Activated naive CD4-positive, alpha-beta T cell treated with anti-CD3 and anti-CD28 coated beads for 36 hours (primary cell): ENCODE measurements at regions not wholly inside any gene's neighbourhood (a gene's known extent, or its start where the extent isn't known, plus 50 kb on each side); places are given as distances from the start of the nearest gene placed in this dataset.

Experiments used
- CTCF ChIA-PET: fragments of 350-600 bp; sonication (Branson Sonifier 250); formaldehyde crosslinking; loops from one replicate; lab custom pipeline; 2021; ENCODE audit warnings: antibody characterized with exemption; lab: Charles Lee
- DNase-seq: peaks from one replicate; pipeline ENCODE4 v3.0.0-alpha.2; 2020
- H3K27ac Mint-ChIP-seq: one replicate; pipeline ENCODE4 v1.8.0; 2021; ENCODE audit warnings: mild to moderate bottlenecking, mixed read lengths
- H3K27me3 Mint-ChIP-seq: one replicate; pipeline ENCODE4 v1.8.0; 2021; ENCODE audit warnings: low read depth, mixed read lengths
- H3K36me3 Mint-ChIP-seq: one replicate; pipeline ENCODE4 v1.8.0; 2021; ENCODE audit warnings: low read depth, mixed read lengths
- H3K4me1 Mint-ChIP-seq: one replicate; pipeline ENCODE4 v1.8.0; 2021; ENCODE audit warnings: low read depth, mixed read lengths
- H3K4me3 Mint-ChIP-seq: one replicate; pipeline ENCODE4 v1.8.0; 2021; ENCODE audit warnings: mild to moderate bottlenecking, moderate library complexity, mixed read lengths
- H3K9me3 Mint-ChIP-seq: one replicate; pipeline ENCODE4 v1.8.0; 2021; ENCODE audit warnings: mixed read lengths
- intact Hi-C: fragments of 100-400 bp; cut with micrococcal nuclease; formaldehyde crosslinking; loops from one replicate; pipeline ENCODE4 v1.15.1; 2023

DNA sequence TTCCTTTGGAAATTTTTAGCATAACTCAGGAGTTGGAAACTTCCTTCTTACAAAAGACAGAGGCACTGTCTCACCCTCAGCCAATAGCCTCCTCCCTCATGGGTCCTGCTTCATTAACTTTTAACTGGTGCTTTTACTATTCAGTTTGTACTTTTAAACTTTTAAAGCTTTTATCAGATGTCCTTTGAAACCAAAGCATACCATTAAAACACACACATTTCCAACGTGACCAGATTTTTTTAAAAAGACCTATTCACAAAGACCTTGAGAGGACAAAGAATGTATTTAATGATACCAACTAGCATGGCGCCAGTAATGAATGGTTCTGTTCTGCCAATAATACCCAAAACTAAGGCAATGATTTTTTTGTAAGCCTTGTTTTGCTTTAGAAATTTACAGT, 173.6 kb upstream of the EEA1 start:
- no peak for DNase-seq
- peaks cover 22% of the 10 kb centered on the region for H3K4me1 Mint-ChIP-seq
- intact Hi-C loops, result no loop called here
- CTCF ChIA-PET, result no interaction called here
- H3K4me3 Mint-ChIP-seq, result no peak overlapping the region
- no peaks in the 10 kb centered on the region for H3K9me3 Mint-ChIP-seq
- no peak overlapping the region for H3K27ac Mint-ChIP-seq
- H3K36me3 Mint-ChIP-seq, result no peaks in the 10 kb centered on the region
- no peaks in the 10 kb centered on the region for H3K27me3 Mint-ChIP-seq

DNA sequence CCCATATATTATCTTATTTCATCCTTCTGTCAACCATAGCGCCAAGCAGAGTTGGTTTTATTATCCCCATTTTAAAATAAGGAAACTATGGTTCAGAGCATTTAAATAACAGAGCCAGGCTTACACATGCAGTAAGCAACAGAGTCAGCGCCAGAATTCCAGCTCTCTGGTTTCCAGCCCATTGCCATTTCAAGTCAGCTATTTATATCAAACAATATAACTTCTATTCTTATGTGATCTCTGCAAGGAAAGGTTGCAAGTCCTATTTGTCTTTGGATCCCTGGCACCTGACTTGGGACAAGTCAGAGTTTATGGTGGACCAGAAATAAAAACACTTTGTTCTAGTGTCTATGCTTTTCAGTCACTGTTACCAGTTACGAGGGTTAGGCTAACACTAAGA, 174.1 kb upstream of the EEA1 start:
- intact Hi-C loops, result no loop called here
- no peak overlapping the region for H3K27ac Mint-ChIP-seq
- CTCF ChIA-PET, result no interaction called here
- DNase-seq, result no peak
- H3K9me3 Mint-ChIP-seq, result no peaks in the 10 kb centered on the region
- H3K27me3 Mint-ChIP-seq, result no peaks in the 10 kb centered on the region
- H3K4me1 Mint-ChIP-seq, result peaks cover 25% of the 10 kb centered on the region
- H3K36me3 Mint-ChIP-seq, result no peaks in the 10 kb centered on the region
- H3K4me3 Mint-ChIP-seq, result no peak overlapping the region

DNA sequence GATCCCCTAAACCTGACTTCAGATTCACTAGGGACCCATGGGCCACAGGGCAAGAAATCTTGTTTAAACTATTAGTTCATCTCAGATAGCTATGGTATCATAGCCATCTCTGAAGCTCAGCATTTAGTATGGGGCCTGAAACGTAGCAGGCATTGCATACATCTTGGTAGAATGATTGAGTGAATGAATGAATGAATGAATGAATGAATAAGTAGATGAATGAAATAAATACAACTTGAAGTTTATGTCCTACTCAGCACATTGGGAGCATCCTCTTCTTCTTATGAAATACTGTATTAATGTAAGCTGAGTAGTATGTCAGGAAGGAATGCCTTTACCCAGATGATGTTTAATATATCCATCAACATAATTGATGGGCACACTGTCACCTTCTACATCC, 175.4 kb upstream of the EEA1 start:
- Mint-ChIP-seq H3K36me3 (no peaks in the 10 kb centered on the region), H3K27me3 (no peaks in the 10 kb centered on the region), H3K4me3 (no peak overlapping the region), H3K27ac (no peak overlapping the region), H3K9me3 (no peaks in the 10 kb centered on the region), H3K4me1 (peaks cover 25% of the 10 kb centered on the region)
- intact Hi-C loops, result no loop called here
- CTCF ChIA-PET, result interaction anchor here (0.6 to 1.1 kb wide), 3 partner anchors 13 to 292 kb away, joined by 3 read pairs; no protein-coding TSS in a partner anchor
- DNase-seq, result no peak

DNA sequence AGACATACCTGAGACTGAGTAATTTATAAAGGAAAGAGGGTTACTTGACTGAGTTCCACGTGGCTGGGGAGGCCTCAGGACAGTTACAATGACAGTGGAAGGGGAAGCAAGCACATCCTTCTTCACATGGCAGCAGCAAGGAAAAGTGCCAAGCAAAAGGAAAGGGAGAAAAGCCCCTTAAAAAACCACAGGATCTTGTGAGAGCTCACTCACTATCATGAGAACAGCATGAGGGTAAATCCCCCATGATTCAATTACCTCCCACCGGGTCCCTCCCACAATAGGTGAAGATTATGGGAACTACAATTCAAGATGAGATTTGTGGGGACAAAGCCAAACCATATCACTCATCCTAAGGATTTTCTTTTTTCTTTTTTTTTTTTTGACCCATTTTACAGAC, 177.8 kb upstream of the EEA1 start:
- DNase-seq, result peak; percentile 65
- H3K9me3 Mint-ChIP-seq, result no peaks in the 10 kb centered on the region
- intact Hi-C loops, result loop anchor here (1.0 to 5.0 kb wide), 3 partner anchors 9 to 675 kb away; no protein-coding TSS in a partner anchor

DNA sequence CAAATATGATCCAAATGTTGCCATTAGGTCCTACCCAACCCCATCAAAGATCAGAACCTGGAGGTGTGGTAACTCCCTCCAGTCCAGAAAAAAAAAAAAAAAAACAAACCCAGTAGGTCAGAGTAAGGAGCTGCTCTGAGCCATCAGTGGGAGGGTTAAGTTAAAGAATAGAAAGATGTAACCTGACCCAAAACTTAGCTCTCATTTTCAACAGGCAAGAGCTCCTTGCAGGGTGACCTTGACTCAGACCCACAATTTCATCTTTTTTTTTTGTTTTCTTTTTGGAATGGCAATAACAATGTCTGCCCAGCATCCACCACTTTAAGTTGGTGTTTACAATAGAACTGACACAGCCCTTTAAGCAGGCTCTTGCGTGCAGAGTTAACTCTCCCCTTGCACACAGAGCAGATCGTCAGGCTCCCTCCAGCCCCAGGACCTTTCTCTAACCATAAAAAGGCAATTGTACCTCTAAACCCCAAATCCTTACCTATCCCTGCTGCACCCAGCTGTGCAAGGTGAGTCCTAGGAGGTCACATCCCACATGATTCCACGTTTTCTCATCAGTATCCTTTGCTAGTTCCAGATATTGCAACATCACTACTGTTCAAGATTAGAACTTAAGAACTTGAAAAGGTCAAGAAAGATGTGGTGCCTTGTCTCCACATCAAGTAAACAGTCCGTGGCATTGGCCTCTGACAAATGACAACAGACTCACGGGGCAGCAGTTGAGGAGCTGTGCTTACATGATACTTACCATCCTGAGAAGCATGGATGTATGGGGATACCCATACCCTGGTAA, 178.6 kb upstream of the EEA1 start:
- peaks cover 32% of the 10 kb centered on the region for H3K4me1 Mint-ChIP-seq
- DNase-seq, result no peak
- CTCF ChIA-PET, result interaction anchor here (0.6 to 5.4 kb wide), 4 partner anchors 10 to 1148 kb away, joined by 3 to 38 read pairs (median 5); no protein-coding TSS in a partner anchor
- H3K27me3 Mint-ChIP-seq, result no peaks in the 10 kb centered on the region
- H3K27ac Mint-ChIP-seq, result no peak overlapping the region
- no peaks in the 10 kb centered on the region for H3K36me3 Mint-ChIP-seq
- H3K4me3 Mint-ChIP-seq, result no peak overlapping the region
- H3K9me3 Mint-ChIP-seq, result peaks cover 1% of the 10 kb centered on the region
- intact Hi-C loops, result loop anchor here (1.0 to 5.0 kb wide), 3 partner anchors 9 to 675 kb away; no protein-coding TSS in a partner anchor

More for the DNA sequence above, 177.8 kb upstream of the EEA1 start:
- Mint-ChIP-seq H3K36me3 (no peaks in the 10 kb centered on the region), H3K27me3 (no peaks in the 10 kb centered on the region), H3K27ac (no peak overlapping the region), H3K4me3 (no peak overlapping the region), H3K4me1 (peaks cover 32% of the 10 kb centered on the region)
- CTCF ChIA-PET, result interaction anchor here (0.7 to 5.4 kb wide), 3 partner anchors 9 to 322 kb away, joined by 3 to 38 read pairs (median 4); no protein-coding TSS in a partner anchor

DNA sequence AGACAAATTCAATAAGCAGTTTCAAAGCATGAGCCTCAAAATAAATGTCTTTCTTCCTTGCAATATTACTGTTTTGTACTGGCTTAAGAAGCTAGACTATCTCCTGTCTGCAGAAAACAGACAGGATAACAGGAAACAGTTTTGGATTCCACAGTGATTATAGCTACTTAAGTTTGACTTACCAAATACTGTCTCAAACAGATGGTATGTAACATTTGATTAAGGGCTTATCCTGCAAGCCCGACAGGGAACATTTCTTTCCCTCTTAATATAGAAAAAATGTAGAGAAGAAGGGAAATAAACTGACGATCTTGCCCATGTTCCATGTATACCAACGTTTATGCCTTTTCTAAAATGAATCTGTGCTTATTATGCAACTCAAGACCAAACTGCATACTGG, 179.9 kb upstream of the EEA1 start:
- no peaks in the 10 kb centered on the region for H3K36me3 Mint-ChIP-seq
- no peaks in the 10 kb centered on the region for H3K27me3 Mint-ChIP-seq
- CTCF ChIA-PET, result interaction anchor here (0.8 to 5.4 kb wide), 2 partner anchors 11 to 122 kb away, joined by 3 to 38 read pairs; no protein-coding TSS in a partner anchor
- no peak overlapping the region for H3K4me3 Mint-ChIP-seq
- peak overlapping the region; percentile 91 for H3K27ac Mint-ChIP-seq
- no peak for DNase-seq
- peaks cover 2% of the 10 kb centered on the region for H3K9me3 Mint-ChIP-seq
- intact Hi-C loops, result loop anchor here (1.0 to 5.0 kb wide), 9 partner anchors 19 to 673 kb away; partner anchors contain the start of gene NUDT4
- H3K4me1 Mint-ChIP-seq, result peaks cover 32% of the 10 kb centered on the region

DNA sequence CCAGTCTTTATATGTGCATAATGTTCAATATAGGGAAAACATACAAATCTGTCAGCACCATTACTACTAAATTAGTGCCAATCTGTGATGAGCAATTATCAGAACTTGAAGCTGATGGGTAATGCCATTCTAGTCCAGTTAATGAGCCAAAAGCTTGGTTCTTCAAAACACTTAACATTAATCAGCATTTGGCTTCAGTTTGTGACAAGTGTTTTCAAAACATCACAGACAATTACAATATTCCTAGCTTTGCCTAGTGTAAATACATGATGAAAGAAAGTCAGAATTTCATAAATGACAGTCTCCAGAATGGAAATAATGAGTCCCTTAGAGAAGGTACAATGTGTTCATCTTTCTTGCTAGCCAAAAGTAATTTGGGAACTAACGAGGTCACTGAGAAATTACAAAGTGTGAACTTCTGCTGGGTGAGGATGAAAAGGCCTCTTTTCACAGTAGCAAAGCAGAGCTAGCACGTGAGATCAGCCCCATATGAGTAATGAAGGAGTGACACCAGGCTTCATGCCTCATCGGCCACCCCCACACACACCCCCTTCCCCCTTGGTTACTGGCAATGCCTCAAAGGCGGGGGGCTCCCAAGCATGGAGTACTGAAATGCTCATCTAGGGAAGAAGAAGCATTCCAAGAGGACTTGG, 180.6 kb upstream of the EEA1 start:
- intact Hi-C loops, result loop anchor here (1.0 to 5.0 kb wide), 11 partner anchors 19 to 673 kb away; partner anchors contain the start of gene NUDT4
- Mint-ChIP-seq H3K4me1 (peaks cover 32% of the 10 kb centered on the region), H3K9me3 (peaks cover 2% of the 10 kb centered on the region), H3K4me3 (no peak overlapping the region), H3K27me3 (no peaks in the 10 kb centered on the region), H3K36me3 (no peaks in the 10 kb centered on the region), H3K27ac (peak overlapping the region; percentile 91)
- CTCF ChIA-PET, result interaction anchor here (0.9 to 5.4 kb wide), 3 partner anchors 9 to 122 kb away, joined by 3 to 38 read pairs (median 3); no protein-coding TSS in a partner anchor
- peak; percentile 83 for DNase-seq

DNA sequence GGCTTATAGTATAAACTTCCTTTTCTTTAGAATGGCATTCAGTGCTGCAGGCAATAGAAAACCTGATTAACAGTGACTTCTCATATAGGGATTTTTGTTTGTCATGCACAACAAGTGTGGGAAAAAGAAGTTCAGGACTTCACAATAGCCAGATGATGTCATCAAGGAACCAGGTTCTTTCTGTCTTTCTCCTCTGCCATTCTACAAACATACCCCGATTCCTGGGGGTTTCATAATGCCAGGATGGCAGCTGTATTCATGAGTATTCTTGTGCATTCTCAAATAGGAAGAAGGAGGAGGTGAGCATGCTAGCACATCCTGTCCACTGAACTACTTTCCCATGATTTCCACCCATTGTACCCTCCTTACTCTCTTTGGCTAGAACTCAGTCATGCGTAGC, 182.7 kb upstream of the EEA1 start:
- DNase-seq, result no peak
- H3K36me3 Mint-ChIP-seq, result no peaks in the 10 kb centered on the region
- intact Hi-C loops, result loop anchor here (5.0 kb wide), 1 partner anchor 519 kb away; no protein-coding TSS in a partner anchor
- H3K4me3 Mint-ChIP-seq, result no peak overlapping the region
- CTCF ChIA-PET, result no interaction called here
- no peak overlapping the region for H3K27ac Mint-ChIP-seq
- peaks cover 2% of the 10 kb centered on the region for H3K9me3 Mint-ChIP-seq
- H3K27me3 Mint-ChIP-seq, result peaks cover 4% of the 10 kb centered on the region
- H3K4me1 Mint-ChIP-seq, result peaks cover 30% of the 10 kb centered on the region

DNA sequence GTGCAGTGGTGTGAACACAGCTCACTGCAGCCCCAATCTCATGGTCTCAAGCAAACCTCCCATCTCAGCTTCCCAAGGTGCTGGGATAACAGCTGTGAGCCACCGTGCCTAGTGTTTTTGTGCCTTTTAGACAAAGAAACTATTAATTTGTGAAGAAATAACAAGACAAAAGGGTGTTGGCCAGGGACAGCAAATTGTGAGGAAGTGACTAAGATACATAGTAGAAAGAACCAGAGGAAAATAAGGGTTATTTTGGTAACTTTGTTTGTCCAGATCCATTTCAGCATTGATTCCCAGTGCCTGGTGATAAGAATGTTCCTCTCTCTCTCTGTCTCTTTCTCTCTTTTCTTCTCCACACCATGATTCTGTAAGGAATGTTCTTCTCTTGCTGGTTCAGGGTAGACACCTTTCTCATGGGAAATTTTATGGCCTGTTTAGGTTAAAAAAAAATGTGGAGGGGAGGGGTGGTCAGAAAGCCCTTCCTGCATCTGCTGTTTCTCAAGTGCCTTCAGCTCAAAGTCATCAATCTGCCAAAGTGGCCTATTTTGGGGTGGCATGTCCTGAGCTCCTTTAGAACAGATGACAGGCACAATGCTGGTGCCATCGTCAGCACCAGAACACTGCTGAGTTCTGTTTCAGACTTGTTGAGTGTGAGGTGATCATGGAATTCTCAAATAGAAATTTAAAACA, 184.4 kb upstream of the EEA1 start:
- Mint-ChIP-seq H3K4me1 (peaks cover 16% of the 10 kb centered on the region), H3K27me3 (peaks cover 4% of the 10 kb centered on the region), H3K4me3 (no peak overlapping the region), H3K27ac (no peak overlapping the region), H3K9me3 (peaks cover 2% of the 10 kb centered on the region), H3K36me3 (no peaks in the 10 kb centered on the region)
- CTCF ChIA-PET, result interaction anchor here (1.4 kb wide), 1 partner anchor 15 kb away, joined by 5 read pairs; no protein-coding TSS in a partner anchor
- intact Hi-C loops, result loop anchor here (5.0 kb wide), 1 partner anchor 521 kb away; no protein-coding TSS in a partner anchor
- no peak for DNase-seq

DNA sequence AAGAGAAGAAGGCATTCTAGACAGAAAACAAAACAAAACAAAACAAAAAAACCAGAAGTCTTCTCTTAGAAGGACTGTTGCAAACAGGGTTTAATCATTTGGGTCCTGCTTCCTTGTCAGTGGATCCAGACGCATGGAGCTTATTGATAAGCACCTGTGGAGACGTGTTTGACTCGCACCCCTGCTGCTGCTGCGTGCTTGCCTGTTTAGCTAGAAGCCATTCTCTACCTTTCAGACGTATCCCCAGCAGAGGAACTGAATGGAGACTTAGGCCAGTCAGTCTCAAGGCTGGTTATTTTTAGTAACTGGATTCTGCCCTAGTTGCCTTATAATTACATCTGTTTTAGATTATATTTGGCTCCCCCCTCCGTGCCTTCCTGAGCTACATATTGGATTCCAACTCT, 186.1 kb upstream of the EEA1 start:
- Mint-ChIP-seq H3K4me1 (peaks cover under 1% of the 10 kb centered on the region), H3K27me3 (peaks cover 4% of the 10 kb centered on the region), H3K27ac (no peak overlapping the region), H3K4me3 (no peak overlapping the region), H3K36me3 (no peaks in the 10 kb centered on the region), H3K9me3 (peaks cover 2% of the 10 kb centered on the region)
- DNase-seq, result no peak
- CTCF ChIA-PET, result no interaction called here
- intact Hi-C loops, result no loop called here

DNA sequence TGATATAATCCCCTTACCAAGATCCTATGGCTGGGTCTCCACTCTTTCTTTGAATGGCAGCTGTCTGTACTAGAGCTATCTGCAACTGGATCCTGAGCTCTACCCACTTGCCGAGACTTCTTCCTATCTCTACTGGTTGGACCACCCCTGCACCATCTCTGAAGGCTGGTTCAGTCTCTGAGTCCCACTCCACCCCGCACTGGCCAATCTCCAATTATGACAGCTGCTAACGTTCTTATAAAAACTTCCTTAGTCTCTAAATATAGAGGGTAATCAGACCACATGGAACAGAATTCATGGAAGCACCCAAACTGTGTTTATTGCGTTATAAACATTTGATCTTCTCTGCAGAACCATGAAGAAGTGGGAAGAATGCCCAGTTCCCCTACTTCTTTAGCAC, 186.6 kb upstream of the EEA1 start:
- no peak for DNase-seq
- intact Hi-C loops, result no loop called here
- Mint-ChIP-seq H3K9me3 (peaks cover 2% of the 10 kb centered on the region), H3K27me3 (peaks cover 4% of the 10 kb centered on the region), H3K4me3 (no peak overlapping the region), H3K4me1 (no peaks in the 10 kb centered on the region), H3K27ac (no peak overlapping the region), H3K36me3 (no peaks in the 10 kb centered on the region)
- CTCF ChIA-PET, result interaction anchor here (1.0 kb wide), 1 partner anchor 129 kb away, joined by 3 read pairs; no protein-coding TSS in a partner anchor

DNA sequence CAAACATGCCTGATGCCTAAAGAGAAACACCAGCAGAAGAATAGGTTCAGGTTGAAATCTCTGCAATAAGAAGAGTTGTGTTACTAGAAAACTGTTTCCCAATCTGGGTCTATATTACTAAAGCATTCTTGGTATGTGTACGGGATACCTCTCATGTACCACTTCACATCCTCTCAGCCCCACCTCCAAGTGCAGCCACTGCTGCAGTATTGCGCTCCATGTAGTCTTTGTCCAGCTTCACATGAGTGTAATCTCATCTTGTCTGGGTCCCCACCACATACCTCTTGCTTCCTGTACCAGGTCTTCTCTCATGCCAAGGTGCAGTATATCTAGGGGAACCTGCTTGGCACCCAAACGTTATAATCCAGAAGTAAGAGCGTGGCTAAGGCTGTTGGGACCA, 187.5 kb upstream of the EEA1 start:
- CTCF ChIA-PET, result interaction anchor here (1.0 kb wide), 1 partner anchor 130 kb away, joined by 3 read pairs; no protein-coding TSS in a partner anchor
- DNase-seq, result no peak
- H3K27me3 Mint-ChIP-seq, result peaks cover 4% of the 10 kb centered on the region
- H3K36me3 Mint-ChIP-seq, result no peaks in the 10 kb centered on the region
- peaks cover 2% of the 10 kb centered on the region for H3K9me3 Mint-ChIP-seq
- H3K4me3 Mint-ChIP-seq, result no peak overlapping the region
- intact Hi-C loops, result no loop called here
- H3K27ac Mint-ChIP-seq, result no peak overlapping the region
- no peaks in the 10 kb centered on the region for H3K4me1 Mint-ChIP-seq
